Osteocyte (in vitro differentiated cells): ENCODE measurements at regions not wholly inside any gene's neighbourhood (a gene's known extent, or its start where the extent isn't known, plus 50 kb on each side); places are given as distances from the start of the nearest gene placed in this dataset.
A peak's percentile ranks its signal among the peaks of the same experiment; 100 is the strongest.
"Not testable (repeated sequence)": the region's sequence is repeated elsewhere in the genome, so short reads cannot be mapped to it uniquely, and the experiment has no call there.

Source experiments
- DNase-seq: peaks from one replicate; pipeline ENCODE4 v3.0.0; 2021; ENCODE audit warnings: mixed read lengths; ENCODE audit not compliant: unreplicated experiment; ENCODE audit errors: extremely low spot score
- H3K27ac Mint-ChIP-seq: one replicate; pipeline ENCODE4 v1.8.0; 2021; ENCODE audit warnings: mild to moderate bottlenecking, mixed read lengths; ENCODE audit not compliant: unreplicated experiment
- H3K27me3 Mint-ChIP-seq: one replicate; pipeline ENCODE4 v1.8.0; 2021; ENCODE audit warnings: mixed read lengths; ENCODE audit not compliant: unreplicated experiment
- H3K36me3 Mint-ChIP-seq: one replicate; pipeline ENCODE4 v1.8.0; 2021; ENCODE audit warnings: mixed read lengths; ENCODE audit not compliant: unreplicated experiment
- H3K4me1 Mint-ChIP-seq: one replicate; pipeline ENCODE4 v1.8.0; 2021; ENCODE audit warnings: mixed read lengths; ENCODE audit not compliant: unreplicated experiment
- H3K4me3 Mint-ChIP-seq: one replicate; pipeline ENCODE4 v1.8.0; 2021; ENCODE audit warnings: mild to moderate bottlenecking, moderate library complexity, mixed read lengths; ENCODE audit not compliant: unreplicated experiment
- H3K9me3 Mint-ChIP-seq: one replicate; pipeline ENCODE4 v1.8.0; 2021; ENCODE audit warnings: mixed read lengths; ENCODE audit not compliant: unreplicated experiment
- CTCF ChIP-seq: fragments of 200-600 bp; sonication (generic); IDR thresholded peaks from 2 replicates; pipeline ENCODE4 v1.5.0; 2021; ENCODE audit warnings: antibody characterized with exemption, mild to moderate bottlenecking, moderate library complexity

GRCh38 chr3:144023543-144023942, 51.9 kb downstream of the DIPK2A start:
- not testable (repeated sequence) for H3K27ac Mint-ChIP-seq, H3K36me3 Mint-ChIP-seq, H3K4me1 Mint-ChIP-seq, H3K27me3 Mint-ChIP-seq, H3K4me3 Mint-ChIP-seq
- peaks cover 10% of the 10 kb centered on the region for H3K9me3 Mint-ChIP-seq
- DNase-seq = peak; percentile 78

- DNase-seq = no peak
- Mint-ChIP-seq H3K4me3 (no peak overlapping the region), H3K36me3 (no peaks in the 10 kb centered on the region), H3K4me1 (peaks cover 4% of the 10 kb centered on the region), H3K27me3 (no peaks in the 10 kb centered on the region), H3K9me3 (no peaks in the 10 kb centered on the region), H3K27ac (no peak overlapping the region)
- no peak for TF ChIP-seq CTCF
These were observed 57.3 kb downstream of the DIPK2A start for GRCh38 chr3:144028798-144029411.

GRCh38 chr3:144029769-144030168, 58.1 kb downstream of the DIPK2A start:
- no peak for DNase-seq
- no peaks in the 10 kb centered on the region for H3K27me3 Mint-ChIP-seq
- no peak overlapping the region for H3K27ac Mint-ChIP-seq
- peaks cover 6% of the 10 kb centered on the region for H3K4me1 Mint-ChIP-seq
- no peaks in the 10 kb centered on the region for H3K9me3 Mint-ChIP-seq
- no peak for TF ChIP-seq CTCF
- no peaks in the 10 kb centered on the region for H3K36me3 Mint-ChIP-seq
- no peak overlapping the region for H3K4me3 Mint-ChIP-seq

GRCh38 chr3:144031938-144032337, 60.3 kb downstream of the DIPK2A start:
- H3K36me3 Mint-ChIP-seq = no peaks in the 10 kb centered on the region
- no peaks in the 10 kb centered on the region for H3K9me3 Mint-ChIP-seq
- no peak overlapping the region for H3K27ac Mint-ChIP-seq
- H3K4me1 Mint-ChIP-seq = peaks cover 10% of the 10 kb centered on the region
- no peak for TF ChIP-seq CTCF
- H3K4me3 Mint-ChIP-seq = no peak overlapping the region
- H3K27me3 Mint-ChIP-seq = no peaks in the 10 kb centered on the region
- DNase-seq = no peak

- no peak overlapping the region for H3K27ac Mint-ChIP-seq
- no peak for TF ChIP-seq CTCF
- peaks cover 10% of the 10 kb centered on the region for H3K4me1 Mint-ChIP-seq
- DNase-seq = no peak
- no peaks in the 10 kb centered on the region for H3K27me3 Mint-ChIP-seq
- no peaks in the 10 kb centered on the region for H3K36me3 Mint-ChIP-seq
- no peak overlapping the region for H3K4me3 Mint-ChIP-seq
- H3K9me3 Mint-ChIP-seq = no peaks in the 10 kb centered on the region
These were observed 61.1 kb downstream of the DIPK2A start for GRCh38 chr3:144032531-144033239.
